ENCODE measurements at regions not wholly inside any gene's neighbourhood (a gene's known extent, or its start where the extent isn't known, plus 50 kb on each side); places are given as distances from the start of the nearest gene placed in this dataset.

DNA sequence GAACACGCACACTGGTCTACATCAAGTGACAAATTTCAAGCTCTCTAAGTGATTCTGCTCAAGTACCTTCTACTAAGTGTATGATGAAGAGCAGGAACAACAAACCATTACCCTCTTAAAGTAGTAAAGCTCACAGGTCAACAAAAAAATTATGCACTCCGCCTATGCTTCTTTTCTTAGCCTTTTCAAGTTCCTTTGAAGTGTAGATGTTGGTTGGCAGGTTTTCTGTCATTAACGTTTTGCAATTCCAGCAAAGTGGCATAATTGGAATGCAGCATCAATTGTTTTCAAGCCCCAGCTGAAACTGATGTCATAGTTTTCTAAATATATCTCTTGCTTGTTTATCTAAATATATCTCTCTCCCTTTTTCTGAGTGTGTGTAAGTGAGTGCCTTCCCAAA is 396.9 kb upstream of the EYS start:
- CTCF ChIA-PET: no interaction called here

GRCh38 chr6:66103354-66103753 is 396.3 kb upstream of the EYS start:
- Histone ChIP-seq H3K4me2 (no peak overlapping the region), H2AFZ (no peak overlapping the region), H3K9me3 (ENCODE audit: insufficient read depth, low read depth) (no peaks in the 10 kb centered on the region), H3K9me2 (ENCODE audit: insufficient read depth) (no peaks in the 10 kb centered on the region), H3K79me2 (ENCODE audit: low read depth) (no peaks in the 10 kb centered on the region), H3K4me1 (replicated peaks; ENCODE audit: insufficient read depth) (no peaks in the 10 kb centered on the region), H3K36me3 (ENCODE audit: low read depth) (no peaks in the 10 kb centered on the region), H3K27ac (no peak overlapping the region), H3K27me3 (ENCODE audit: insufficient read depth, low read depth) (no peaks in the 10 kb centered on the region), H3F3A (ENCODE audit: insufficient read depth, low read depth) (no peaks in the 10 kb centered on the region), H4K20me1 (ENCODE audit: insufficient read depth) (no peaks in the 10 kb centered on the region), H3K4me3 (no peak overlapping the region)
- intact Hi-C loops (cut with micrococcal nuclease; ENCODE audit: unreplicated experiment): no loop called here
- POLR2A ChIA-PET (ENCODE audit: unreplicated experiment): no interaction called here
- no peak for DNase-seq
- TF ChIP-seq EZH2 (IDR thresholded peaks at IDR 0.05; ENCODE audit: low read depth): no peak
- no peak for TF ChIP-seq CTCF (conservative IDR thresholded peaks at IDR 0.05)
- no TSS peak for BruUV-seq (replicated peaks)
- CTCF ChIA-PET: no interaction called here

More for the DNA sequence above, 396.9 kb upstream of the EYS start:
- no peak for DNase-seq
- H3K4me1 ChIP-seq (replicated peaks; ENCODE audit: insufficient read depth): no peaks in the 10 kb centered on the region
- no peaks in the 10 kb centered on the region for H3K27me3 ChIP-seq (ENCODE audit: insufficient read depth, low read depth)
- H4K20me1 ChIP-seq (ENCODE audit: insufficient read depth): no peaks in the 10 kb centered on the region
- intact Hi-C loops (cut with micrococcal nuclease; ENCODE audit: unreplicated experiment): no loop called here
- no TSS peak for BruUV-seq (replicated peaks)
- no peak overlapping the region for H3K4me2 ChIP-seq
- no peaks in the 10 kb centered on the region for H3K9me3 ChIP-seq (ENCODE audit: insufficient read depth, low read depth)
- H3K27ac ChIP-seq: no peak overlapping the region
- no peak for TF ChIP-seq EZH2 (IDR thresholded peaks at IDR 0.05; ENCODE audit: low read depth)
- no peak for TF ChIP-seq CTCF (conservative IDR thresholded peaks at IDR 0.05)
- no peaks in the 10 kb centered on the region for H3K79me2 ChIP-seq (ENCODE audit: low read depth)
- H3K9me2 ChIP-seq (ENCODE audit: insufficient read depth): no peaks in the 10 kb centered on the region
- no peaks in the 10 kb centered on the region for H3F3A ChIP-seq (ENCODE audit: insufficient read depth, low read depth)
- POLR2A ChIA-PET (ENCODE audit: unreplicated experiment): no interaction called here
- H3K4me3 ChIP-seq: no peak overlapping the region
- H3K36me3 ChIP-seq (ENCODE audit: low read depth): no peaks in the 10 kb centered on the region
- H2AFZ ChIP-seq: no peak overlapping the region

GRCh38 chr6:66096679-66097078 is 389.7 kb upstream of the EYS start:
- BruUV-seq (replicated peaks): no TSS peak
- Histone ChIP-seq H3K9me2 (ENCODE audit: insufficient read depth) (no peaks in the 10 kb centered on the region), H3K36me3 (ENCODE audit: low read depth) (no peaks in the 10 kb centered on the region), H3F3A (ENCODE audit: insufficient read depth, low read depth) (no peaks in the 10 kb centered on the region), H3K4me1 (replicated peaks; ENCODE audit: insufficient read depth) (no peaks in the 10 kb centered on the region), H3K4me2 (no peak overlapping the region), H3K27ac (no peak overlapping the region), H3K9me3 (ENCODE audit: insufficient read depth, low read depth) (no peaks in the 10 kb centered on the region), H3K4me3 (no peak overlapping the region), H4K20me1 (ENCODE audit: insufficient read depth) (no peaks in the 10 kb centered on the region), H2AFZ (no peak overlapping the region), H3K79me2 (ENCODE audit: low read depth) (no peaks in the 10 kb centered on the region), H3K27me3 (ENCODE audit: insufficient read depth, low read depth) (no peaks in the 10 kb centered on the region)
- TF ChIP-seq EZH2 (IDR thresholded peaks at IDR 0.05; ENCODE audit: low read depth) (no peak), CTCF (conservative IDR thresholded peaks at IDR 0.05) (no peak)
- ChIA-PET CTCF (no interaction called here), POLR2A (ENCODE audit: unreplicated experiment) (no interaction called here)
- intact Hi-C loops (cut with micrococcal nuclease; ENCODE audit: unreplicated experiment): no loop called here
- no peak for DNase-seq

All from PC-9 (cell line).